GM23338 (cell line): ENCODE measurements at regions not wholly inside any gene's neighbourhood (a gene's known extent, or its start where the extent isn't known, plus 50 kb on each side); places are given as distances from the start of the nearest gene placed in this dataset.

Experiments
- ATAC-seq: fragments of 200-7000 bp; cut with Tn5 transposase; 3 replicates; pipeline ENCODE4 v1.9.1; 2020
- DNase-seq: peaks from one replicate; pipeline ENCODE4 v3.0.0-alpha.2; 2015; ENCODE audit warnings: low spot score
- H2AFZ ChIP-seq: fragments of 200-600 bp; sonication (generic); 2 replicates; pipeline ENCODE4 v1.8.0; 2016; ENCODE audit warnings: antibody characterized with exemption, mild to moderate bottlenecking, moderate library complexity
- H3F3A ChIP-seq: fragments of 200-600 bp; sonication (generic); replicated peaks from 2 replicates; pipeline ENCODE4 v1.8.0; 2017; ENCODE audit warnings: antibody characterized with exemption, mixed run types, low read depth
- H3K27ac ChIP-seq: fragments of 200-600 bp; sonication (generic); 2 replicates; pipeline ENCODE4 v1.6.1; 2016; ENCODE audit warnings: low read depth
- H3K27me3 ChIP-seq: fragments of 200-600 bp; sonication (generic); 2 replicates; pipeline ENCODE4 v1.8.0; 2016; ENCODE audit warnings: mild to moderate bottlenecking, mixed run types, moderate library complexity; ENCODE audit not compliant: insufficient read depth
- H3K36me3 ChIP-seq: fragments of 200-600 bp; sonication (generic); 2 replicates; pipeline ENCODE4 v1.8.0; 2016; ENCODE audit warnings: mild to moderate bottlenecking; ENCODE audit not compliant: insufficient read depth
- H3K4me1 ChIP-seq: fragments of 200-600 bp; sonication (generic); 2 replicates; pipeline ENCODE4 v1.8.0; 2016; ENCODE audit warnings: mild to moderate bottlenecking, moderate library complexity; ENCODE audit not compliant: insufficient read depth
- H3K4me2 ChIP-seq: fragments of 200-600 bp; sonication (generic); 2 replicates; pipeline ENCODE4 v1.7.1; 2017; ENCODE audit warnings: mixed run types
- H3K4me3 ChIP-seq: fragments of 200-600 bp; sonication (generic); 2 replicates; pipeline ENCODE4 v1.6.1; 2016; ENCODE audit warnings: mixed run types
- H3K79me2 ChIP-seq: fragments of 200-600 bp; sonication (generic); replicated peaks from 2 replicates; pipeline ENCODE4 v1.8.0; 2017; ENCODE audit warnings: mild to moderate bottlenecking; ENCODE audit not compliant: insufficient read depth
- H3K9me2 ChIP-seq: fragments of 200-600 bp; sonication (generic); 2 replicates; pipeline ENCODE4 v1.8.0; 2017; ENCODE audit not compliant: insufficient read depth
- H4K20me1 ChIP-seq: fragments of 200-600 bp; sonication (generic); replicated peaks from 2 replicates; pipeline ENCODE4 v1.8.0; 2017; ENCODE audit warnings: mild to moderate bottlenecking; ENCODE audit not compliant: insufficient read depth
- H3K27ac Mint-ChIP-seq: 2 replicates; pipeline ENCODE4 v1.8.0; 2020; ENCODE audit warnings: inconsistent platforms, mild to moderate bottlenecking, moderate library complexity, mixed read lengths
- H3K27me3 Mint-ChIP-seq: 3 replicates; pipeline ENCODE4 v1.8.0; 2022; ENCODE audit warnings: low read depth, mild to moderate bottlenecking, moderate library complexity, mixed read lengths, inconsistent platforms; ENCODE audit not compliant: insufficient read depth, poor library complexity
- H3K36me3 Mint-ChIP-seq: 3 replicates; pipeline ENCODE4 v1.8.0; 2021; ENCODE audit warnings: low read depth, mild to moderate bottlenecking, inconsistent platforms, moderate library complexity, mixed read lengths
- H3K4me1 Mint-ChIP-seq: 3 replicates; pipeline ENCODE4 v1.8.0; 2020; ENCODE audit warnings: mild to moderate bottlenecking, inconsistent platforms, mixed read lengths
- H3K4me3 Mint-ChIP-seq: 3 replicates; pipeline ENCODE4 v1.8.0; 2021; ENCODE audit warnings: moderate library complexity, mild to moderate bottlenecking, inconsistent platforms, mixed read lengths
- H3K9me3 Mint-ChIP-seq: 3 replicates; pipeline ENCODE4 v1.8.0; 2020; ENCODE audit warnings: moderate library complexity, mild to moderate bottlenecking, inconsistent platforms, mixed read lengths
- EZH2phosphoT487 ChIP-seq: fragments of 200-600 bp; sonication (generic); IDR thresholded peaks from one replicate; pipeline ENCODE4 v1.8.1; 2018; ENCODE audit warnings: antibody characterized with exemption; ENCODE audit not compliant: unreplicated experiment
- POLR2AphosphoS5 ChIP-seq: IDR thresholded peaks from 2 replicates; pipeline ENCODE4 v1.6.1; 2016; ENCODE audit warnings: antibody characterized with exemption, low read depth
- STAT1 ChIP-seq: IDR thresholded peaks from one replicate; pipeline ENCODE4 v1.6.1; 2016; ENCODE audit warnings: antibody characterized with exemption; ENCODE audit not compliant: unreplicated experiment
- ZNF331 ChIP-seq: fragments of 250-450 bp; sonication (Bioruptor Pico); IDR thresholded peaks from 2 replicates; pipeline ENCODE4 v1.5.0; 2020; ENCODE audit warnings: low read depth, mild to moderate bottlenecking, moderate library complexity
- ZNF462 ChIP-seq: fragments of 250-450 bp; sonication (Bioruptor Pico); IDR thresholded peaks from 2 replicates; pipeline ENCODE4 v1.5.0; 2020; ENCODE audit warnings: mild to moderate bottlenecking, moderate library complexity

GRCh38 chr2:37816036-37816435 is 109.1 kb upstream of the RMDN2 start:
- Histone ChIP-seq H3K27me3 (no peaks in the 10 kb centered on the region), H3K9me2 (no peaks in the 10 kb centered on the region), H2AFZ (no peak overlapping the region), H3K36me3 (peaks cover 4% of the 10 kb centered on the region; the same call in 1 of the 2 replicates), H3K27ac (no peak overlapping the region), H3K79me2 (no peaks in the 10 kb centered on the region), H3F3A (no peaks in the 10 kb centered on the region), H3K4me1 (no peaks in the 10 kb centered on the region), H3K4me3 (no peak overlapping the region), H4K20me1 (no peaks in the 10 kb centered on the region), H3K4me2 (no peak overlapping the region)
- H3K9me3 Mint-ChIP-seq: peaks cover 3% of the 10 kb centered on the region; the same call in 1 of the 3 replicates
- H3K27ac Mint-ChIP-seq: no peak overlapping the region
- TF ChIP-seq STAT1 (no peak), POLR2AphosphoS5 (no peak), ZNF462 (no peak)
- H3K4me3 Mint-ChIP-seq: no peak overlapping the region
- no peaks in the 10 kb centered on the region for H3K36me3 Mint-ChIP-seq
- DNase-seq (no peak), ATAC-seq (no peak)
- no peaks in the 10 kb centered on the region; the same call in 2 of the 3 replicates for H3K4me1 Mint-ChIP-seq
- H3K27me3 Mint-ChIP-seq: peaks cover 2% of the 10 kb centered on the region

GRCh38 chr2:37816686-37817085 is 108.4 kb upstream of the RMDN2 start:
- H3K4me1 ChIP-seq: no peaks in the 10 kb centered on the region
- no peaks in the 10 kb centered on the region for H4K20me1 ChIP-seq
- Mint-ChIP-seq H3K36me3 (no peaks in the 10 kb centered on the region), H3K9me3 (peaks cover 3% of the 10 kb centered on the region; the same call in 1 of the 3 replicates), H3K27ac (no peak overlapping the region), H3K4me3 (no peak overlapping the region), H3K4me1 (no peaks in the 10 kb centered on the region; the same call in 2 of the 3 replicates), H3K27me3 (peaks cover 2% of the 10 kb centered on the region)
- H3K4me2 ChIP-seq: no peak overlapping the region
- no peak for ATAC-seq
- H3K79me2 ChIP-seq: no peaks in the 10 kb centered on the region
- H3K27ac ChIP-seq: no peak overlapping the region
- no peak overlapping the region for H2AFZ ChIP-seq
- H3K27me3 ChIP-seq: no peaks in the 10 kb centered on the region
- peaks cover 6% of the 10 kb centered on the region; the same call in 1 of the 2 replicates for H3K36me3 ChIP-seq
- H3K9me2 ChIP-seq: no peaks in the 10 kb centered on the region
- TF ChIP-seq ZNF331 (CRISPR knock-in tag) (no peak), EZH2phosphoT487 (no peak)
- no peak for DNase-seq
- H3F3A ChIP-seq: no peaks in the 10 kb centered on the region
- H3K4me3 ChIP-seq: no peak overlapping the region
